ENCODE measurements at regions not wholly inside any gene's neighbourhood (a gene's known extent, or its start where the extent isn't known, plus 50 kb on each side); places are given as distances from the start of the nearest gene placed in this dataset.

DNA sequence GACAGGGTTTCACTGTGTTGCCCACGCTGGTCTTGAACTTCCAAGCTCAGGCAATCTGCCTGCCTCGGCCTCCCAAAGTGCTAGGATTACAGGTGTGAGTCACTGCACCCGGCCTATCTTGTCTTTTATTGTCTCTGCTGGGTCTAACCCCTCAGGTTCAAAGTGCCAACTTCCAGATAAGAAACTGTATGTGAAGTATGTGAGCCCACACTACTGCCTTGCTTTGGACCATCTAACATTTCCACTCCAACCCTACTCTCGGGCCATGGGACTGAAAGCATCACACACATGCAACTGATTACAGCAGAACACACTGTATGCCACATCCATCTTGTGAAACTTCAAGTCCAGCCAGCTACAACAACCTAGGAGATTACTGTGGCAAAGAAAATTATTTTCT, 256.1 kb upstream of the VEPH1 start:
- TF ChIP-seq CTCF (IDR thresholded peaks at IDR 0.05) (no peak), POLR2A (IDR thresholded peaks at IDR 0.05; ENCODE audit: low read depth) (no peak), EP300 (IDR thresholded peaks at IDR 0.05) (no peak)
